ENCODE measurements at regions not wholly inside any gene's neighbourhood (a gene's known extent, or its start where the extent isn't known, plus 50 kb on each side); places are given as distances from the start of the nearest gene placed in this dataset.
A peak's percentile ranks its signal among the peaks of the same experiment; 100 is the strongest.

GRCh38 chr5:74156728-74157383 lies 483.7 kb downstream of the ENC1 start:
- no peaks in the 10 kb centered on the region for H3K9me3 ChIP-seq (ENCODE audit: control insufficient read depth, low read length)
- 52% methylated on average over 3 of the region's 3 CpGs for WGBS
- no peaks in the 10 kb centered on the region for H3K4me1 ChIP-seq (ENCODE audit: control insufficient read depth, insufficient read depth, low read length)
- intact Hi-C loops (cut with DNase I): no loop called here
- no peak overlapping the region for H3K4me3 ChIP-seq (ENCODE audit: low read length)
- ATAC-seq: no peak
- no peaks in the 10 kb centered on the region for H3K27me3 ChIP-seq (ENCODE audit: control insufficient read depth, insufficient read depth)
- DNase-seq: no peak
- no peak overlapping the region for H3K27ac ChIP-seq (ENCODE audit: low read length)

- 75% methylated on average over 1 of the region's 1 CpG for WGBS
These were observed 485.0 kb downstream of the ENC1 start for GRCh38 chr5:74155501-74155900.

GRCh38 chr5:74154526-74154925 lies 486.0 kb downstream of the ENC1 start:
- no peak overlapping the region for H3K4me3 ChIP-seq (ENCODE audit: low read length)
- H3K9me3 ChIP-seq (ENCODE audit: control insufficient read depth, low read length): no peaks in the 10 kb centered on the region
- WGBS: 77% methylated on average over 3 of the region's 3 CpGs
- no peaks in the 10 kb centered on the region for H3K27me3 ChIP-seq (ENCODE audit: control insufficient read depth, insufficient read depth)
- intact Hi-C loops (cut with DNase I): no loop called here
- no peak overlapping the region for H3K27ac ChIP-seq (ENCODE audit: low read length)
- H3K4me1 ChIP-seq (ENCODE audit: control insufficient read depth, insufficient read depth, low read length): no peaks in the 10 kb centered on the region
- ATAC-seq (no peak), DNase-seq (no peak)

More at GRCh38 chr5:74155501-74155900, 485.0 kb downstream of the ENC1 start:
- no peaks in the 10 kb centered on the region for H3K4me1 ChIP-seq (ENCODE audit: control insufficient read depth, insufficient read depth, low read length)
- H3K27me3 ChIP-seq (ENCODE audit: control insufficient read depth, insufficient read depth): no peaks in the 10 kb centered on the region
- DNase-seq (no peak), ATAC-seq (no peak)
- H3K27ac ChIP-seq (ENCODE audit: low read length): no peak overlapping the region
- intact Hi-C loops (cut with DNase I): no loop called here
- no peaks in the 10 kb centered on the region for H3K9me3 ChIP-seq (ENCODE audit: control insufficient read depth, low read length)
- no peak overlapping the region for H3K4me3 ChIP-seq (ENCODE audit: low read length)

GRCh38 chr5:74153255-74153790 lies 487.2 kb downstream of the ENC1 start:
- 63% methylated on average over 1 of the region's 1 CpG for WGBS
- no peak for ATAC-seq
- Histone ChIP-seq H3K9me3 (ENCODE audit: control insufficient read depth, low read length) (no peaks in the 10 kb centered on the region), H3K27me3 (ENCODE audit: control insufficient read depth, insufficient read depth) (no peaks in the 10 kb centered on the region), H3K4me3 (ENCODE audit: low read length) (no peak overlapping the region), H3K27ac (ENCODE audit: low read length) (no peak overlapping the region), H3K4me1 (ENCODE audit: control insufficient read depth, insufficient read depth, low read length) (no peaks in the 10 kb centered on the region)
- intact Hi-C loops (cut with DNase I): no loop called here
- no peak for DNase-seq

GRCh38 chr5:74152625-74153254 lies 487.8 kb downstream of the ENC1 start:
- intact Hi-C loops (cut with DNase I): no loop called here
- 77% methylated on average over 6 of the region's 6 CpGs for WGBS
- H3K4me3 ChIP-seq (ENCODE audit: low read length): no peak overlapping the region
- ATAC-seq (no peak), DNase-seq (no peak)
- no peaks in the 10 kb centered on the region for H3K27me3 ChIP-seq (ENCODE audit: control insufficient read depth, insufficient read depth)
- H3K27ac ChIP-seq (ENCODE audit: low read length): no peak overlapping the region
- H3K9me3 ChIP-seq (ENCODE audit: control insufficient read depth, low read length): no peaks in the 10 kb centered on the region
- H3K4me1 ChIP-seq (ENCODE audit: control insufficient read depth, insufficient read depth, low read length): no peaks in the 10 kb centered on the region

- WGBS: 88% methylated on average over 4 of the region's 4 CpGs
- Histone ChIP-seq H3K4me3 (ENCODE audit: low read length) (no peak overlapping the region), H3K4me1 (ENCODE audit: control insufficient read depth, insufficient read depth, low read length) (no peaks in the 10 kb centered on the region), H3K27ac (ENCODE audit: low read length) (no peak overlapping the region), H3K9me3 (ENCODE audit: control insufficient read depth, low read length) (no peaks in the 10 kb centered on the region), H3K27me3 (ENCODE audit: control insufficient read depth, insufficient read depth) (no peaks in the 10 kb centered on the region)
- ATAC-seq (no peak), DNase-seq (no peak)
- intact Hi-C loops (cut with DNase I): no loop called here
These were observed 488.4 kb downstream of the ENC1 start for GRCh38 chr5:74152136-74152535.

- WGBS: 69% methylated on average over 3 of the region's 3 CpGs
- H3K27me3 ChIP-seq (ENCODE audit: control insufficient read depth, insufficient read depth): no peaks in the 10 kb centered on the region
- ATAC-seq (no peak), DNase-seq (peak in 2 of 3 donors; percentile 35 to 51)
- no peaks in the 10 kb centered on the region for H3K4me1 ChIP-seq (ENCODE audit: control insufficient read depth, insufficient read depth, low read length)
- intact Hi-C loops (cut with DNase I): no loop called here
- H3K9me3 ChIP-seq (ENCODE audit: control insufficient read depth, low read length): no peaks in the 10 kb centered on the region
- no peak overlapping the region for H3K27ac ChIP-seq (ENCODE audit: low read length)
- H3K4me3 ChIP-seq (ENCODE audit: low read length): no peak overlapping the region
These were observed 491.1 kb downstream of the ENC1 start for GRCh38 chr5:74149395-74149794.

GRCh38 chr5:74148321-74148720 lies 492.2 kb downstream of the ENC1 start:
- no peaks in the 10 kb centered on the region for H3K4me1 ChIP-seq (ENCODE audit: control insufficient read depth, insufficient read depth, low read length)
- ATAC-seq (no peak), DNase-seq (peak in 1 of 3 donors; percentile 58)
- no peaks in the 10 kb centered on the region for H3K9me3 ChIP-seq (ENCODE audit: control insufficient read depth, low read length)
- H3K4me3 ChIP-seq (ENCODE audit: low read length): no peak overlapping the region
- no peaks in the 10 kb centered on the region for H3K27me3 ChIP-seq (ENCODE audit: control insufficient read depth, insufficient read depth)
- H3K27ac ChIP-seq (ENCODE audit: low read length): no peak overlapping the region
- intact Hi-C loops (cut with DNase I): no loop called here

GRCh38 chr5:74146796-74147195 lies 493.7 kb downstream of the ENC1 start:
- no peaks in the 10 kb centered on the region for H3K9me3 ChIP-seq (ENCODE audit: control insufficient read depth, low read length)
- ATAC-seq (no peak), DNase-seq (no peak)
- H3K27me3 ChIP-seq (ENCODE audit: control insufficient read depth, insufficient read depth): no peaks in the 10 kb centered on the region
- intact Hi-C loops (cut with DNase I): no loop called here
- 98% methylated on average over 1 of the region's 1 CpG for WGBS
- H3K4me3 ChIP-seq (ENCODE audit: low read length): no peak overlapping the region
- no peak overlapping the region for H3K27ac ChIP-seq (ENCODE audit: low read length)
- no peaks in the 10 kb centered on the region for H3K4me1 ChIP-seq (ENCODE audit: control insufficient read depth, insufficient read depth, low read length)

GRCh38 chr5:74145951-74146350 lies 494.6 kb downstream of the ENC1 start:
- DNase-seq: no peak
- no peaks in the 10 kb centered on the region for H3K9me3 ChIP-seq (ENCODE audit: control insufficient read depth, low read length)
- H3K4me1 ChIP-seq (ENCODE audit: control insufficient read depth, insufficient read depth, low read length): no peaks in the 10 kb centered on the region
- H3K27me3 ChIP-seq (ENCODE audit: control insufficient read depth, insufficient read depth): no peaks in the 10 kb centered on the region
- no peak for ATAC-seq
- H3K27ac ChIP-seq (ENCODE audit: low read length): no peak overlapping the region
- no peak overlapping the region for H3K4me3 ChIP-seq (ENCODE audit: low read length)
- WGBS: 85% methylated on average over 9 of the region's 9 CpGs
- intact Hi-C loops (cut with DNase I): no loop called here

GRCh38 chr5:74143721-74144330 lies 496.7 kb downstream of the ENC1 start:
- Histone ChIP-seq H3K27me3 (ENCODE audit: control insufficient read depth, insufficient read depth) (no peaks in the 10 kb centered on the region), H3K9me3 (ENCODE audit: control insufficient read depth, low read length) (no peaks in the 10 kb centered on the region), H3K27ac (ENCODE audit: low read length) (no peak overlapping the region), H3K4me3 (ENCODE audit: low read length) (no peak overlapping the region), H3K4me1 (ENCODE audit: control insufficient read depth, insufficient read depth, low read length) (no peaks in the 10 kb centered on the region)
- no peak for ATAC-seq
- WGBS: 73% methylated on average over 16 of the region's 16 CpGs
- DNase-seq: peak in 1 of 3 donors; percentile 53
- intact Hi-C loops (cut with DNase I): no loop called here

Data from right cardiac atrium (tissue), 5 donors.